Smooth muscle cell (in vitro differentiated cells): ENCODE measurements at regions not wholly inside any gene's neighbourhood (a gene's known extent, or its start where the extent isn't known, plus 50 kb on each side); places are given as distances from the start of the nearest gene placed in this dataset.

ENCODE experiments used
- DNase-seq: peaks from one replicate; lab custom pipeline; 2025; ENCODE audit not compliant: unreplicated experiment; lab: John Stamatoyannopoulos, UW
- H2AFZ ChIP-seq: fragments of 200-600 bp; sonication (generic); 2 replicates; pipeline ENCODE4 v1.6.0; 2016; ENCODE audit warnings: antibody characterized with exemption, low read depth, mild to moderate bottlenecking
- H3F3A ChIP-seq: fragments of 200-600 bp; sonication (generic); 2 replicates; pipeline ENCODE4 v1.6.0; 2017; ENCODE audit warnings: antibody characterized with exemption, low read depth
- H3K27ac ChIP-seq: fragments of 200-600 bp; sonication (generic); 2 replicates; pipeline ENCODE4 v1.5.1; 2016; ENCODE audit warnings: low read depth, mild to moderate bottlenecking
- H3K27me3 ChIP-seq: fragments of 200-600 bp; sonication (generic); 2 replicates; pipeline ENCODE4 v1.6.1; 2016; ENCODE audit warnings: low read depth, mild to moderate bottlenecking
- H3K36me3 ChIP-seq: fragments of 200-600 bp; sonication (generic); 2 replicates; pipeline ENCODE4 v1.5.1; 2016; ENCODE audit warnings: low read depth
- H3K4me1 ChIP-seq: fragments of 200-600 bp; sonication (generic); 2 replicates; pipeline ENCODE4 v1.5.1; 2016; ENCODE audit warnings: low read depth
- H3K4me2 ChIP-seq: fragments of 200-600 bp; sonication (generic); 2 replicates; pipeline ENCODE4 v1.6.0; 2016; ENCODE audit warnings: mild to moderate bottlenecking
- H3K4me3 ChIP-seq: fragments of 200-600 bp; sonication (generic); 2 replicates; pipeline ENCODE4 v1.5.1; 2016; ENCODE audit warnings: mild to moderate bottlenecking
- H3K79me2 ChIP-seq: fragments of 200-600 bp; sonication (generic); 2 replicates; pipeline ENCODE4 v1.6.0; 2016; ENCODE audit warnings: low read depth, mild to moderate bottlenecking
- H3K9ac ChIP-seq: fragments of 200-600 bp; sonication (generic); 2 replicates; pipeline ENCODE4 v1.6.0; 2016; ENCODE audit warnings: low read depth
- H3K9me3 ChIP-seq: fragments of 200-600 bp; sonication (generic); replicated peaks from 2 replicates; pipeline ENCODE4 v1.5.1; 2016; ENCODE audit warnings: low read depth
- H4K20me1 ChIP-seq: fragments of 200-600 bp; sonication (generic); 2 replicates; pipeline ENCODE4 v1.6.0; 2016; ENCODE audit warnings: low read depth
- CTCF ChIP-seq: fragments of 200-600 bp; sonication (generic); IDR thresholded peaks from 2 replicates; pipeline ENCODE4 v1.5.1; 2017; ENCODE audit warnings: borderline replicate concordance, mild to moderate bottlenecking, antibody characterized with exemption; ENCODE audit not compliant: insufficient read depth, poor library complexity, severe bottlenecking
- WGBS: methylation state at CpG from one replicate; pipeline ENCODE4 v1.1.7; 2016; ENCODE audit warnings: low lambda C conversion rate; 5-methylcytosine and 5-hydroxymethylcytosine counted together

DNA sequence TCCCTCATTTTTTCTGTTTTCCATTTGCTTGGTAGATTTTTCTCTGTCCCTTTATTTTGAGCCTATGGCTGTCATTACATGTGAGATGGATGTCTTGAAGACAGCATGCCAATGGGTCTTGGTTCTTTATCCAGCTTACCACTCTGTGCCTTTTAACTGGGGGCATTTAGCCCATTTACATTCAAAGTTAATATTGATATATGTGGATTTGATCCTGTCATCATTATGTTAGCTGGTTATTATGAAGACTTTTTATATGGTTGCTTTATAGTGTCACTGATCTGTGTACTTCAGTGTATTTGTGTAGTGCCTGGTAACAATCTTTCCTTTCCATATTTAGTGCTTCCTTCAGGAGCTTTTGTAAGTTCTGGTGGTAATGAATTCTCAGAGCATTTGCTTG, 89.3 kb upstream of the UNC5B start:
- no peaks in the 10 kb centered on the region for H3F3A ChIP-seq
- no peak overlapping the region for H3K9ac ChIP-seq
- no peaks in the 10 kb centered on the region for H3K4me1 ChIP-seq
- DNase-seq = no peak
- TF ChIP-seq CTCF = no peak
- no peaks in the 10 kb centered on the region for H3K79me2 ChIP-seq
- H3K27me3 ChIP-seq = peaks cover 10% of the 10 kb centered on the region
- no peaks in the 10 kb centered on the region for H4K20me1 ChIP-seq
- no peak overlapping the region for H3K4me3 ChIP-seq
- no peaks in the 10 kb centered on the region for H3K36me3 ChIP-seq
- no peak overlapping the region for H2AFZ ChIP-seq
- no peak overlapping the region for H3K4me2 ChIP-seq
- H3K9me3 ChIP-seq = no peaks in the 10 kb centered on the region
- H3K27ac ChIP-seq = no peak overlapping the region

DNA sequence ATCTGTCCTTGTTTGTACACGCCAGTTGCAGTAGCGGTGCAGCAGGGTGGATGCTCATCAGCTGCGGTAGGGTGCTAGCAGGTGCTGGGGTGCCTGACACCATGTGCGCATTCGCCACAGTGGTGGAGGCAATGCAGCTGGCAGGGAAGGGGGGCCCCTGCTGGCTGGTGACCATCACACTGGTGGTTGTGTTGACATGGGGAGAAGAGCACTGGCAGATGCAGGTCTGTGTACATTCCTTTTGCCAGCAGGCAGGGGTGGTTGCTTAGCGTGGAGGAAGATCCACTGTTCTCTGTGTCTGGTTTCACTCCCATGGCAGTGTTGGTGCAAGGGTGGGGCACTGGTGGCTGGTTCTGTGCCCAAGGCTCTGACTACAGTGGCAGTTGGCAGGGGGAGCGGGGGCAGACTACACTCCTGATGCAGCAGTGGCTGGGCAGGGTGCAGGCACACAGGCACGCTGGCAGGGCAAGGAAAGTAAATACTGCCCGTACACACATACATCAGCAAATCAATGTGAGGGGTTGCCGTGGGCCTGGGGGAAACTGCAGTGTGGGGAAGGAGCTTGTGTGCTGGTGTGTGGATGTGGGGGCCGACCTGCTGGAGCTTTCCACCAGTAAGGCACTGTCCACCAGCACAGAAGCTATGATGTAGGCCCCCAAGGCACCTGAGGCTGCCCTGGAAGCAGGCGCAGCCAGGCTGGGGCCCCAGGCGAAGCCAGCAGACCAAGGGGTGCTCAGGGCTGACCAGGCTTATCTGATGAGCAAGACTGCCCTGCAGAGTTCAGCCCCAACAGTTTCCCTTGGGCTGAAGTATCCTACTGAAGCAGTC, 87.2 kb upstream of the UNC5B start:
- H3F3A ChIP-seq = no peaks in the 10 kb centered on the region
- no peak overlapping the region for H2AFZ ChIP-seq
- H3K9me3 ChIP-seq = no peaks in the 10 kb centered on the region
- no peak overlapping the region for H3K27ac ChIP-seq
- H4K20me1 ChIP-seq = no peaks in the 10 kb centered on the region
- no peaks in the 10 kb centered on the region for H3K36me3 ChIP-seq
- peaks cover 10% of the 10 kb centered on the region for H3K27me3 ChIP-seq
- 92% methylated on average over 13 of the region's 13 CpGs for WGBS
- DNase-seq = no peak
- TF ChIP-seq CTCF = no peak
- no peak overlapping the region for H3K9ac ChIP-seq
- H3K4me1 ChIP-seq = no peaks in the 10 kb centered on the region
- H3K4me2 ChIP-seq = no peak overlapping the region
- H3K4me3 ChIP-seq = no peak overlapping the region
- no peaks in the 10 kb centered on the region for H3K79me2 ChIP-seq

GRCh38 chr10:71125749-71126107, 86.6 kb upstream of the UNC5B start:
- Histone ChIP-seq H3K9me3 (no peaks in the 10 kb centered on the region), H4K20me1 (no peaks in the 10 kb centered on the region), H3K9ac (no peak overlapping the region), H2AFZ (no peak overlapping the region), H3K4me1 (no peaks in the 10 kb centered on the region), H3K36me3 (no peaks in the 10 kb centered on the region), H3K79me2 (no peaks in the 10 kb centered on the region), H3K27ac (no peak overlapping the region), H3F3A (no peaks in the 10 kb centered on the region), H3K4me2 (no peak overlapping the region), H3K27me3 (peaks cover 10% of the 10 kb centered on the region), H3K4me3 (no peak overlapping the region)
- TF ChIP-seq CTCF = no peak
- 95% methylated on average over 4 of the region's 4 CpGs for WGBS
- no peak for DNase-seq

DNA sequence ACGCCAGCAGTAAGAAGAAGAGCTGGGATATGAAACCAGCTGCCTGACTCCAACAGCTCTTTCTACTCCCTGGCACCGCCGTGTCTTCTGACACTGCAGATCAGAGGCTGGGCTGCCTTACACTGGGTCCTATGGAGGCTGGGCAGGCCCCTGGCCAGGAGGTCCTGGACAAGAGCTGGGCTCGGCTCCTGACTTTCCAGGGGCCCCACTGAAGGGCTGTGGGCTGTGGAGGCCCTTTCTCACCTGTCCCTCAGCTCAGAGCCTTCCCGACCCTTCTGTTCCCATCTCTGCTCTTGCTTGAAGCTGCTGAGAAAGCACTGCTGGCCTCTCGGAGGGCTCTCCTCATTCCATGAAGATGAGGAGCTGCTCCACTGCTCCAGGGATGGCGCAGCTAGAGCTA, 85.9 kb upstream of the UNC5B start:
- no peaks in the 10 kb centered on the region for H3K36me3 ChIP-seq
- no peaks in the 10 kb centered on the region for H3K4me1 ChIP-seq
- DNase-seq = no peak
- H2AFZ ChIP-seq = no peak overlapping the region
- peaks cover 10% of the 10 kb centered on the region for H3K27me3 ChIP-seq
- no peak for TF ChIP-seq CTCF
- no peaks in the 10 kb centered on the region for H3K79me2 ChIP-seq
- no peaks in the 10 kb centered on the region for H3F3A ChIP-seq
- no peaks in the 10 kb centered on the region for H4K20me1 ChIP-seq
- no peak overlapping the region for H3K4me3 ChIP-seq
- no peaks in the 10 kb centered on the region for H3K9me3 ChIP-seq
- H3K9ac ChIP-seq = no peak overlapping the region
- 75% methylated on average over 7 of the region's 7 CpGs for WGBS
- no peak overlapping the region for H3K4me2 ChIP-seq
- no peak overlapping the region for H3K27ac ChIP-seq
